GM21825 (cell line): ENCODE measurements at regions not wholly inside any gene's neighbourhood (a gene's known extent, or its start where the extent isn't known, plus 50 kb on each side); places are given as distances from the start of the nearest gene placed in this dataset.
"Not testable (repeated sequence)": the region's sequence is repeated elsewhere in the genome, so short reads cannot be mapped to it uniquely, and the experiment has no call there.

Experiments used
- ATAC-seq: cut with Tn5 transposase; IDR thresholded peaks from one replicate; pipeline ENCODE4 v1.9.1; 2021; ENCODE audit warnings: mild to moderate bottlenecking, moderate library complexity; ENCODE audit not compliant: unreplicated experiment

DNA sequence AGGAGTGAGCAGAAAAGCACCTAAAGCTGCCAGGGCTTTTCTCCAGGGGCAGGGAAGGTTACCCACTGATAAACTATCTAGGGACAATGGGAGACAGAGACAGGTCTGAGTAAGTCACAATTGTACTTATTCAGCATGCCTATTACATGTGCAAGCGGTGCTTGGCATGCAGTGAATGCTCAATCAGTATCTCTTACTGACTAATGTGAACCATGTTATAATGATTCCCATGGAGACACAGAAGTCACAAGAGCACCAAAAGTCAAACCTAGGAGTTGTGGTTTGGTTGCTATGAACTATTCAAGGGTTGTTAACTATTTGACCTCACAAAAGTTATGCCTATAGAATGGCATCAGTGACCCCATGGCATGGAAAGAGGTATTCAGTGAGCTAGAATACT lies 50.0 kb upstream of the RASGRP1 start:
- ATAC-seq, result no peak

GRCh38 chr15:38617831-38618230 lies 53.2 kb upstream of the RASGRP1 start:
- no peak for ATAC-seq

DNA sequence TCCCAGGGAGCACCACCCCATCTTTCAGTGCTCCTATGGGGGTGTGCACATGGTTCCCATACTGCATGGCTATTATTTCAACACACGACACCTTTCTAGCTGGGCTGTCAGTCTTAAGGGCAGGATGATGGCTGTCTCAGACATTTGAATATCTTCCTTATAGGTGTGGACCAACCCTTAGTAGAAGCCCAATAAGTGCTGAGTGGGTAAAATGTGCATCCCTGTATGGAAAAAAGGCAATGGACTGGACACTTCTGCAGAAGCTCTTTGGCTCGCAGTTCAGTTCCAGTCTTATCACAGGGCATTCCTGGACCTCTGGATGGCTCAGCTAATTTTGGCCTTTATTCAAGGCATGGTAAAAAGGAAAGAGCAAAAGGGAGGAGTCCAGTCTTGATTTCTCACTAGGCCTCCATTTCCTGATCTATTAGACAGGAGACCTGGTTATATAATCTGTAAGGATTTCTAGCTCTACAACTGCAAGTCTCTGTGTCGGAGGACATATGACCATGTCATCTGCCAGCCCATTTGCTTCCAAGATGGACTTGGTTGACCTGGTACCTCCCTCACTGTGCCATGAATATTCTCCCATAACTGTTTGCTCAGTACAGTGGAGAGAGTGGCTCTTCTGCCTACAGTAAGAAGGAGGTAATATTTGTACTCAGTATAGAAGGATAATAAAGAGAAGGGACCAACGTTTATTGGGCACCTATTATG lies 53.8 kb upstream of the RASGRP1 start:
- no peak for ATAC-seq

- no peak for ATAC-seq
Observed at GRCh38 chr15:38620098-38620497, 55.5 kb upstream of the RASGRP1 start.

GRCh38 chr15:38620851-38621594 lies 56.4 kb upstream of the RASGRP1 start:
- no peak for ATAC-seq

DNA sequence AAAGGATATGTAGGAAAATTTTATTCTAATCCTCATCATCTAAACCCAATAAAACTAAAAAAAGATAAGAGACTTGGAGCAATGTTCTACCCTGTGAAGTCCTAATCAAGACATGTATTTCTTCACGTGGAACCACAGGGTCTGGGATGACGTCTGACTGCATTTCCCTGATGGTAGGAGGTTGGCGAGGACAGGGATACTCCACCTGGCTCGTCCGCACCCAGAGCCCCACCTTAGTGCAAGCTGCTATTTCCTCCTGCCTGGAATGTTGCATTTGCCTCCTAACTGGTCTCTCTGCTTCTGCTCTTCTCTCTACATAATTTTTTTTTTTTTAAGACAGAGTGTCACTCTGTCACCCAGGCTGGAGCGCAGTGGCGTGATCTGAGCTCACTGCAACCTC lies 57.7 kb upstream of the RASGRP1 start:
- no peak for ATAC-seq

- ATAC-seq, result no peak
Observed at GRCh38 chr15:38622908-38623307, 58.3 kb upstream of the RASGRP1 start.

DNA sequence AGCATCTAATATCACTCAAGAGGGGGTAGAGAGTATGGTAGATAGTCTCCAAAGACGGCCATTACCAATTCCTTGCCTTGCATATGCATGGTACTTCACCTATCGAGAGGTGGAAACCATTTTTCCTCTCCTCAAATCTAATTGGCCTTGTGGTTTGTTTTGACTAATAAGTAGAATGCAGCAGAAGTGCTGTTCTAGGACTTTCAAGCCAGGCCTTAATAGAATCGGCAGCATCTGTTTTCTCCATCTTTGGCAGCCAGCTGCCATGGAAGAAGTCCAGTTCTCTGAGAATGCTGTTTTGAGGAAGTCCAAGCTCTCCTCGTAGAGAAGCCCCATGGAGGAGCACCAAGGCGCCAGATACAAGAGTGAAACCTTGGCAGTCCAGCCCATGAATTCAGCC lies 59.1 kb upstream of the RASGRP1 start:
- no peak for ATAC-seq

DNA sequence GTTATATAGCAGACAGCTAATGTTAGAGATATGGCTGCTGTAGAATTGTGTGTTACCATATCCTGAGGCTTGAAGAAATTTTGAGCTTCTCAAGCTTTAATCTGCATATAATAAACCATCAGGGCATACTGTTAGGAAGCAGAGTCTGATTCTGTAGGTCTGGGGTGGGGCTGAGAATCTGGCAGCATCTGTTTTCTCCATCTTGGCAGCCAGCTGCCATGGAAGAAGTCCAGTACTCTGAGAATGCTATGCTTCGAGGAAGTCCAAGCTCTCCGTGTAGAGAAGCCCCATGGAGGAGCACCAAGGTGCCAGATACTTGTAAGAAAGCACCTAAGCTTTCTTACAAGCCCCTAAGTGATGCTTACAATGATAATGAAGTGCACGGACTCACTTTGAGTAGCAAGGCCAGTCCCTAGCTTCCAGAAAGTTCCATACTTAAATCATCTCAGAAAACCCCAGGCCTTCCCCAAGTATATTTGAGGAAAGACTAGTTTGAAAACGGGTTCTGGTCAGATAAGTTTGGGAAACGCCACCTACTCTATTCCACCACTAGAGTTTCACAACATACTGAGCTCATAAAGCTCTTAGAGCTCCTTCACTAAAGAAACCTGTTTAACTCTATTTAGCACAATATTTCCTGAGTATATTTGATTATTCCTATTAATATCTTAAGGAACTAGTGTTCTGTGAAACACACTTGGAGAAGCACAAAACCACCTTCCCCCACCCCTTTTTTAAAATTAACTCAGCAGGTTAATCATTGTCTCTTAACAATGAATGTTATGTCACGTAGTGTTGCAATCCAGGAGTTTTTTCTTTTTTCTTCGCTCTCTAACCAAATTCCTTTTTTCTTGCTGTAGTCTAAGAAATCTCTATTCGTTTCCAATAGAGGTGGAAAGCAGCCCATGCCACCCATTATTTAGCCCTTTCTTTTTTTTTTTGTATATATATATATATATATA lies 59.9 kb upstream of the RASGRP1 start:
- no peak for ATAC-seq

- ATAC-seq, result no peak
Observed at GRCh38 chr15:38625886-38626285, 61.3 kb upstream of the RASGRP1 start.

GRCh38 chr15:38626443-38627050 lies 61.9 kb upstream of the RASGRP1 start:
- no peak for ATAC-seq

DNA sequence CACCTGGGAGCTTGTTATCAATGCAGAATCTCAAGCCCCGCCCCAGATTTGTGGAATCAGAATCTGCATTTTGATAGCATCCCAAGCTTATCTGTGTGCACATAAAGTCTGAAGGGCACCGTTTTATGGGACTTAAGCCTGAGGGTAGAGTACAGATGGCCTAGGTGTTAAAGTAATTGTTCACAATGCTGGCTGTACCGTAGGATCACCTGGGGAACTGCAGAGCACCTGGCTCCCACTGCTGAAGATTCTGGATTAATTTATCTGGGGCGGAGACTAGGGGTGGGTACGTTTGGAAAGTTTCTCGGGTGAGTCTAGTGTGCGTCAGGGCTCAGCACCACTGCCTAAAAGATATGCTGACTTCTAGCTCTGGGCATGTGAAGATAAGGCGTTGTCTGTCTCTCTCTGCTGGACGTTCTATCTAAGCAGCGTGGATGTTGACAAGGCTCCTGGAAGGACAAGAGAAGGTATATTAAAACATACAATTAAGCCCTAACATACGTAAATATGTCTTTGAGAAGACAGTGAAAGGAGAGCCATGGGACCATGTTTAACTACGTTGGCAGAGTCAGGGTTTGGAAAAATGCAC lies 63.2 kb upstream of the RASGRP1 start:
- ATAC-seq, result no peak

- ATAC-seq, result no peak
Observed at GRCh38 chr15:38631119-38632075, 66.8 kb upstream of the RASGRP1 start.

GRCh38 chr15:38635170-38635569 lies 70.6 kb upstream of the RASGRP1 start:
- ATAC-seq, result no peak

DNA sequence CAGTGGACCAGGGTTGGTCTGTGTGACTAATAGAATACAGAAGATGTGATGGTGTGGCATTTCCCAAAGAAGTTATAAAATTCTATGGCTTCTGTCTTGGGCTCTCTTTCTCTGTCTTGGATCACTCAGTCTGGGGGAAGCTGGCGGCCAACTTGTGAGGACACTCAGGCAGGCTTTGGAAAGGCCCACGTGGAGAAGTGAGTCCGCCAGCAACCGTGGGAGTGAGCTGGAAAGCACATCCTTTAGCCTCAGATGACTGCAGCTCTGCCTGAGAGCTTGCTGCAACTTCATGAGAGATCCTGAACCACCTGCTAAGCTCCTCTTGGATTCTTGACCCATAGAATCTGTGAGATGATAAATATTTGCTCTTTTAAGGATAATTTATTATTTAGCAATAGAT lies 72.0 kb upstream of the RASGRP1 start:
- ATAC-seq, result no peak

GRCh38 chr15:38638126-38638525 lies 73.5 kb upstream of the RASGRP1 start:
- no peak for ATAC-seq

DNA sequence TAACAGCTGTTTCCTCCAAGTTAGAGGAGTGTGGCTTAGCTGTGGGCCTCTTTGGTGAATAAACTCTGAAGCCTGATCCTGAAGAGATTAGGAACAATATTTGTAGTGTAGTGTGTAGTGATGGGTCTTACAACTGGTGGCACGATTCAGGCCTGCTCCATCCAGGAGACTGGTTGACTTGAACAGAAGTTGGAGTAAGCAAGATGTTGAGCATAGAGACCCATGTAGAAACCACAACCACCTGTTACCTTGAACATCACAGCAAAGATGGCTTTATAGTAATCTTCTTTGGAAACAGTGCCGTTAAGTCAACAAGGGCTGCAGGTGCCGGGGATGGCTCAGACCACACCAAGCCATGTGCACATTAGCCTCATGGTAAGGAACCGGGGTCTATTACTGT lies 74.2 kb upstream of the RASGRP1 start:
- ATAC-seq, result no peak

GRCh38 chr15:38642689-38643270 lies 78.2 kb upstream of the RASGRP1 start:
- no peak for ATAC-seq

- not testable (repeated sequence) for ATAC-seq
Observed at GRCh38 chr15:38644353-38644752, 79.7 kb upstream of the RASGRP1 start.
